SH-SY5Y (cell line): ENCODE measurements at regions not wholly inside any gene's neighbourhood (a gene's known extent, or its start where the extent isn't known, plus 50 kb on each side); places are given as distances from the start of the nearest gene placed in this dataset.

Experiments
- GATA2 ChIP-seq: IDR thresholded peaks from 2 replicates; pipeline ENCODE4 v1.6.1; 2011; ENCODE audit warnings: mild to moderate bottlenecking, low read depth, low read length
- GATA3 ChIP-seq: IDR thresholded peaks from 2 replicates; pipeline ENCODE4 v1.6.1; 2011; ENCODE audit warnings: low read depth, mild to moderate bottlenecking, low read length, moderate library complexity

GRCh38 chr11:91653079-91653754 is 571.4 kb upstream of the FAT3 start:
- TF ChIP-seq GATA2 (no peak), GATA3 (no peak)

- TF ChIP-seq GATA2, result no peak
- TF ChIP-seq GATA3, result no peak
These were observed 573.8 kb upstream of the FAT3 start for GRCh38 chr11:91650802-91651201.

GRCh38 chr11:91641153-91641552 is 583.5 kb upstream of the FAT3 start:
- no peak for TF ChIP-seq GATA2
- no peak for TF ChIP-seq GATA3

GRCh38 chr11:91639359-91639758 is 585.3 kb upstream of the FAT3 start:
- TF ChIP-seq GATA2 (no peak), GATA3 (no peak)

- TF ChIP-seq GATA2 (no peak), GATA3 (no peak)
These were observed 593.5 kb upstream of the FAT3 start for GRCh38 chr11:91630916-91631673.

GRCh38 chr11:91625495-91625894 is 599.1 kb upstream of the FAT3 start:
- TF ChIP-seq GATA3, result no peak
- no peak for TF ChIP-seq GATA2

DNA sequence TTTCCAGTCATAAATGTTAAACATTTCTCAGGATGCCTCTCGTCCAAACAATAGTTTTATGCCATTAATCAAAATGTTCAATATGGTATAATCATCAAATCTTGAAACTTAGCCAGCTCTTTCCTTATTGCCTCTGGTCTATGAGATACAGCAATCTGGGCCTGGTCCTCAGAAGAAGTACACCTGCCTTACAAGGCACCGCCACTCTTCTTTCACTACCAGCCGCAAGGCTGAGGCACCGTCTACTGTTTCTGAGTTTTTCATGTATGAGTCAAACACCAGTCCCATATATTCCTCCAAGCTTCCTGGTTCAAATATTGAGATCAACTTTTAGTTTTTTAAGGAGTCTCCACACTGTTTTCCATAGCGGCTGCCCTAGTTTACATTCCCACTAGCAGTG is 600.6 kb upstream of the FAT3 start:
- no peak for TF ChIP-seq GATA3
- TF ChIP-seq GATA2, result no peak

DNA sequence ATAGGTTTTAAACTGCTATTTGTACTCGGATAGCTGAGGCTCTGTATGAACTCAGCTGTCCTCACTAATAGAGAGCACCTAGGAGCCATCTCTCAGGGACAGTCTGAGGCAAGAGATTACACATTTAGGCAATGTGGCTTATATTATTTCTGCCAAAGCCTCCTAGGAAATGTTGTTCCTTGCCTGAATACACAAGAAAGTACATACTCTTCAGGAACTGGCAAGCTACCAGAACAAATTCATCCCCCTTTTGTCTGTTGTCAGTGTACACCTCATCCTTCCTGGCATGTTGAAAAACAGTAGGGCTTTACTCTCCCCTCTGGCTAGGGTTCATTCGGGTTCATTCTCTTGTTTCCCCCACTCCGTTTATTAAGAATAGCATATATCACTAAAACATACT is 615.9 kb upstream of the FAT3 start:
- no peak for TF ChIP-seq GATA3
- TF ChIP-seq GATA2, result no peak

DNA sequence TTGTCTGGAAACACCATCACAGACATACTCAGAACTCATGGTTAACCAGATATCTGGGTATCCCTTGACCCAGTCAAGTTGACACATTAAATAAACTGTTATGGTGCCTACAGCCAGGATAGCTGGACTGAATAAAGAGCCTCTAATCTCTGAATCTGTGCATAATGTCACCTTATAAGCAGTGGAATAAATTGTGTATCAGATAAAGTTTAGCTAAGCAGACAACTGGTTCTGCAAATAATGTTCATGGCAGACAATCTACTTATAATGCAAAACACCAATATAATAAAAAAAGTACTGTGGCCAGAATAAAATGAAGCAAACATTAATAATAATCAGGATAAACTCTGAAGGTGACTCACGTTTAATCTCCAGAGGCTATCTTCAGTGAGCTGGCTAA is 628.5 kb upstream of the FAT3 start:
- TF ChIP-seq GATA2 (no peak), GATA3 (no peak)

- TF ChIP-seq GATA3, result no peak
These were observed 633.6 kb upstream of the FAT3 start for GRCh38 chr11:91591021-91591420.

DNA sequence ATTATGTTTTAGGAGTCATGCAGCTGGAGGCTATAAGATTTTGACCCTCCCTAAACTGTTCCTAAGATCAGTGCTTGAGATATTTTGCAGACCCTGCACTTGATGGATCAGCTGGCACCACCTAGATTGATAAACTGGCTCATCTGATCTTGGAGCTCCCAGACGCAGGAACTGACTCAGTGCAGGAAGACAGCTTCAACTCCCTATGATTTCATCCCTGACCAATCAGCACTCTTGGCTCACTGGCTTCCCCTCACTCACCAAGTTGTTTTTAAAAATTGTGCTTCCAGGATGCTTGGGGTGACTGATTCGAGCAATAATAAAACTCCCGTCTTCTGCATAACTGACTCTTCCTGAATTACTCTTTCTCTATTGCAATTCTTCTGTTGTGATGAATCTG is 637.5 kb upstream of the FAT3 start:
- TF ChIP-seq GATA2 (no peak), GATA3 (no peak)

GRCh38 chr11:91585035-91585801 is 639.4 kb upstream of the FAT3 start:
- TF ChIP-seq GATA2 (no peak), GATA3 (no peak)

- no peak for TF ChIP-seq GATA3
- no peak for TF ChIP-seq GATA2
These were observed 661.4 kb upstream of the FAT3 start for GRCh38 chr11:91563176-91563575.

DNA sequence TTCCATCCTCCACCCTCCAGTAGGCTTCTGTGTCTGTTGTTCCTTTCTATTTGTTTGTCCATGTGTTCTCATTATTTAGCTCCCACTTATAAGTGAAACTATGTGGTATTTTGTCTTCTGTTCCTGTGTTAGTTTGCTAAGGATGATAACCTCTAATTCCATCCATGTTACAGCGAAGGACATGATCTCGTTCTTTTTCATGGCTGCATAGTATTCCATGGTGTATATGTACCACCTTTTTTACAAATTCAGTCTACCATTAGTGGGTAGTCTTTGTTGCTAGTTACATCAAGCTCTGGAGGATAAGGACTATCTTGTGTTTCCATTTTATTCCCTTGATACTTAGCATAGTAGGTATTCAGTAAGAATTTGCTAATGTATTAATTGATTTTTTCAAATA is 664.2 kb upstream of the FAT3 start:
- no peak for TF ChIP-seq GATA2
- TF ChIP-seq GATA3, result no peak

GRCh38 chr11:91538065-91538464 is 686.6 kb upstream of the FAT3 start:
- no peak for TF ChIP-seq GATA2
- TF ChIP-seq GATA3, result no peak

DNA sequence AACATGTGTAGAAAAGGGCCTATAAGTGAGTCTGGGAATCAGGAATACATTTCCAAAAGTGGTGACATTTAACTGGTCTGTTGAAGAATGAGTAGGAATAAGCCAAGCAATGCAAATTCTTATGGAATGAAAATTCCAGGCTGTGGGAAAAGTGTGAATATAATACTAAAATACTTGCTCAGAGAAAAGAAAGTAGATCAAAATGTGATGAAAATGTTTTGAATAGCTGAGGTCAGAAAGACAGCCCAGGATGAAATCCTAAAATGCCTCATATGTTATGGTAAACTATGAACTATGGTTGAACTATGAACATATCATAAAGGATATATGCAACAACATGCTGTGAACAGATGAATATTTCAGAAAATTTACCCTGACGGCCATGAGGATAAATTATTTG is 688.3 kb upstream of the FAT3 start:
- TF ChIP-seq GATA3, result no peak
